ENCODE measurements at regions not wholly inside any gene's neighbourhood (a gene's known extent, or its start where the extent isn't known, plus 50 kb on each side); places are given as distances from the start of the nearest gene placed in this dataset.
"Not testable (repeated sequence)": the region's sequence is repeated elsewhere in the genome, so short reads cannot be mapped to it uniquely, and the experiment has no call there.

DNA sequence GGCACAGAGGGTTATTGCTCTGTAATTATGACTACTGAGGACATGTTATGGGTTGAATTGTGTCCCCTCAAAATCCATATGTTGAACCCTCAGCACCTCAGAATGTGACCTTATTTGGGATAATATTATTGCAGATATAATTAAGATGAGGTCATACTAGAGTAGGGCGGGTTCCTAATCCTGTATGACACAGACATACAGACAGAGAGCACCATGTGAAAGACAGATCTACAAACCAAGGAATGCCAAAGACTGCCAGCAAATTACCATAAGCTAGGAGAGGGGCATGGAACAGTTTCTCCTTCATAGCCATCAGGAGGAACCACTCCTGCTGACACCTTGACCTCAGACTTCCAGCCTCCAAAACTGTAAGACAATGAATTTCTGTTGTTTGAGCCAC, 115.2 kb upstream of the OTUD4 start:
- no peak for DNase-seq (ENCODE audit: low spot score)

DNA sequence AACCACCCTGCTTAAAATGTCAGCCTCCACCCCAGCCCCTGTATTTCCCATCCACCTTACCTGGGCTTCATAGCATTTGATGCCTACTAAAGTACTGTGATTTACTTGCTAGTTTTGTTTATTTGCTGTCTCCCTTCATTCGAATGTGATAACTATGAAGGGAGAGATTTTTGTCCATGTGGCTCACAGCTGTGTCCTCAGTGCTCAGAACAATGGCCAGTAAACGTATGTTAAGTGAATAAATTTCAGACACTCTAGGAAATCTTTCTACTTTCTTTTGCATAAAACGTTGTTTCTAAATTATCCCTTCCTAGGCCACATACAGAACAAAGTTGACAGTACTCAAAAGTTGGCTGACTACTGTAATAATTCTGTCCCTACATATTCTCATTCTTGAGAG, 114.7 kb upstream of the OTUD4 start:
- no peak for DNase-seq (ENCODE audit: low spot score)

DNA sequence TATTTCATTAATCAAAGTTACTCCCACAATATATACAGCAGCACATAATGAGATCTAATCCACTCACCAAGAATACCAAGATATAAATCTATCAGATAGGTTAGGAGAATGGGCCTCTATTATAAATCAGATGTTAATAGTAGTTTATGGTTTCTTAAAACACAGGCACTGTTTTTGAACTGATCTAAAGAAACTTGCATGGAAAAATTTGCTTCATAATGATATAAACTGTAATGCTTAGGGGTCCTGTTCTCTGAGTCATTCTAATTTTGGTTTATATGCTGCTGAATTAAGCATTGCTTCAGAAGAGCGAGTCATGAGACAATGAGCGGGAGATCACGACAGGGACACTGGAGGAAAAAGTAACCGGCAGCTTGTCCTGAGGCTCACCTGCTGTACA, 113.3 kb upstream of the OTUD4 start:
- no peak for DNase-seq (ENCODE audit: low spot score)

DNA sequence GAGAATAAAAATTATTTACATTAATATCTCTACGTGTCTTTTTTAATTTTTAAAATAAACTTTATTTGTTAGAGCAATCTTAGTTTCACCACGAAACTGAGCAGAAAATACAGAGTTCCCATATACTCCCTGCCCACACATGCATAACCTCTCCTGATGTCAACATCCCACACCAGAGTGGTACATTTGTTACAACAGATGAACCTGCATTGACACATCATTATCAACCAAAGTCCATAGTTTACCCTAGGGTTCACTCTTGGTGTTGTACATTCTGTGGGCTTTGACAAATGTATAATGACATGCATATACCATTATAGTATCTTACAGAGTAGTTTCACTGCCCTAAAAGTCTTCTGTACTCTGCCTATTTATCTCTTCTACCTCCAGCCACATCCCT, 110.6 kb upstream of the OTUD4 start:
- no peak for DNase-seq (ENCODE audit: low spot score)

DNA sequence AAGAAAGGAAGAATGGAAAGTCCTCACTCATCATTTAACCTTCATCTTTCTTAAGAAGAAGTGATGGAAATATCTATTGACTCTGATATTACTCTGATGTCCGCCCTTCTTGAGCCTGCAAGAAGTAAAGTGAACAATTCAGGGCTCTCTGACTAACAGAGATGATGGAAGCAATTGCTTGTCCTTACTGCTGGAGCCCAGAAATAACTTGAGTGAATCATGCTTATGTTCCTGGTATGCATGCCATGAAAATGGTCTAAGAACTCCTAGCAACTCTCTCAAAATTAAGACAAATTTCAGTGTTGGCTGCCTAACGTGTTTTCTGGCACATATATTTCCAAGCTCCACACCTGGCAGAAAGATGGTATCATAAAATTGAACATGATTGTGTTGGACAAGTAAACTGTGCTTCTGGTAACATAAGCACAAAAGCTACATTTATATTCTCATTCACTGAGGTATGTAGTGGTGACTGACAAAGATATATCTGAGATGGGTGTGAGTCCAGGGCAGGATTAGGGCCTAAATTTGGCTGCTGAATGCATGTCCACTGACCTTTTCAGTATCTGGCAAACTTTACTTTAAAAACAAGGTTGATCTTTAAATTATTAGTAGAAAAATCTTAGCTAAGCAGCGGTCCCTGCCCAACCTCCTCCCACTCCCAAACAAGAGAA, 109.2 kb upstream of the OTUD4 start:
- DNase-seq (ENCODE audit: low spot score) = no peak

DNA sequence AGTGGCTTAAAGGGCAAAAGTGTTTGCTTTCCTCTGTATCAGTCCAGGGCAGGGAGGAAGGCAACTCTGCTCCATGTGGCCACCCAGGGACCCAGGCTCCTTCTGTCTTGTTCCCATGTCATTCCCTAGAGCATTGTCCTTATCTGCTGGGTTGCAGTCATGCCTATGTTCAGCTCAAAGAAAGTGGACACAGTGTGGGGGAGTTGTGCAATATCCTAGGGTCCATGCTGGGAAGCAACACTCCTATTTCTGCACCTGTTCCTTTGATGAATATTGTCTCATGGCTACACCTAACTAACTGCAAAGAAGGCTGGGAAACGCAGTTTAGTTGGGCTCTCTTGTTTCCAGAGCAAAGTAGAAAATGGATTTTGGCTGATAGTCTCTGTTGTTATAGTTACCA, 107.0 kb upstream of the OTUD4 start:
- DNase-seq (ENCODE audit: low spot score) = no peak

DNA sequence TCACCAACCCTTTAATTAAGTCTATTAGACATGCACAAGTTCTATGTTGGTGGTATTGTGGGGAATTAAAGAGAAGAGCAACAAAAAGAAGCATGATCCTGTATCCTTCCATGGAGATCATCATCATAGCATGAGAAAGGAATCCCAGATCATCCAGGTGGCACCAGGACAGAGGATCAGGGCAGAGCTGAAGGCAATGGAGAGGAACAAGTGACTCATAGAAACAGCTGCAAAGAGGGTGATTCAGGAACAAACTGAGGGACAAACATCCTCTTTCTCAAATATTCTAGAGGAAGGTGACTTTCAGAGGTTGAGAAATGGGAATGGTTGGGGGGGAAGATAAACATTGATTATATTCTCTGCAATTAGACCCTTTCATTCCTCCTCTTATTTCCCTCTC, 105.5 kb upstream of the OTUD4 start:
- no peak for DNase-seq (ENCODE audit: low spot score)

DNA sequence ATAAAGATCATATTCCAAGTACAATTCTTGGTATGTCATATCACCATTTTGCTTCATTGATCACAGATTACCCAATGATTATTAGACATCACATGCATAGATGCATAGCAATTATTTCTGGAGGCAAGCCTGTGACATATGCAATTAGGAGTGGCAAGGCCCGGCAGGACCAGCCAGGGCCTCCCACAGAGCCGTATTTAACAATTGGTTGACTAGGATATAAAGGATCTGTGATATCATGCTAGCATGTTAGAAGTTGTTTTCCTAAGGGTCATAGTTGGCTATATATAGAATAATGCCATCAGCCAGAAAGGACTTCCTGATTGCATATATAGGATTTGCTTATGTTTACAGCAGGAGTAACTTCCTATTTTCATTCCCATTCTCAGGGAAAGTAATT, 103.5 kb upstream of the OTUD4 start:
- DNase-seq (ENCODE audit: low spot score) = no peak

DNA sequence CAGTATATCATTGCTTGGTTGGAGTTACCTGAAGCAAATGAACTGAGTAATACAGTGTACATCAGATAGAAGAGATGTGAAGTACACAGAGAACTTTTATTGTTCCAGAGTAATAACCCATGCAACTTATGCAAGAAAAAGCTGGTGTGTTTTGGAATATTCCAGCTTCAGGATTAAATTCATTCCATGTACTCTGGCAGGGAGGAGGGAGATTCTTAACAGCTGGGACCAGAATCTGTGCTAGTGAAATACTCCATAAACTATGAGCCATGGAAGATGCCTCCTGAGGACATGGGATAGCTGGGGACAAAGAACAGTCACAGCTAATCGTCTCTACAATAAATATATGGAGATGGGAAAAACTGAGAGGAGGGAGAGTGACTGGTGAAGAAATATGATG, 101.6 kb upstream of the OTUD4 start:
- no peak for DNase-seq (ENCODE audit: low spot score)

DNA sequence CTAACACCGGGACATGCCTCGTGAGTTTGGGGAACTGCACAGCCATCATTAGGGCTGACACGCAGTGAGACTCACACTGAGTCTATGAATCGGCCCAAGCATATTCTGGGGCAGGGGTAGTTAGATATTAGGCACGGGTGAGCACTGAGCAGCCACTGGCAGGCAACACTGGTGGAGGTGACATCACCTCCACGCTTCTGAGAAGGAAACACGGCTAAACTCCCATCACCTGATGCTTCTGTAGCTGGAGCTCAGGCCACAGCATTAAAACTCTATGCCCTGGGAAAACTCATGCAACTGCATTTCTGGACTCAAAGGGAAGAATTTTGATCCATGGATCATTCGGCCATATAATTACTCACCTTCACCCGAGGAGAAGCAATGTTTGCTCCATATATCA, 100.8 kb upstream of the OTUD4 start:
- no peak for DNase-seq (ENCODE audit: low spot score)

DNA sequence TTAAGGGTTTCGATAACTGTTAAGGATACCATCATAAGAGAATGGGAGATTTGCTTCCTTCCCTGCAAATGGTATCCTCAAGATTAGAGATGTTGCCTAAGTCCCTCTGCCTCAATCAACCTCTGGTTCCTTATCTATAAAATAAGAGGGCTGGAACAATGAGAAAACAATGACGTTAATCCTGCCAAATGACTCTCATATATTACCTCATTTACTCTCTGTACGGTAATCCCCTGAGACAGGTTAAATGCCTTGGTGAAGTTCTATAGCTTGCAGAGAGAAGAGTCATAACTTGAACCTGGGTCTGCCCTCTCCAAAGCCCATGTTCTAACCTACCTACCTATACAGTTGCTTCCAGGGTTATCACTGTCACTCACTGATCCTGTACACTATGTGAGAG, 100.2 kb upstream of the OTUD4 start:
- DNase-seq (ENCODE audit: low spot score) = no peak

DNA sequence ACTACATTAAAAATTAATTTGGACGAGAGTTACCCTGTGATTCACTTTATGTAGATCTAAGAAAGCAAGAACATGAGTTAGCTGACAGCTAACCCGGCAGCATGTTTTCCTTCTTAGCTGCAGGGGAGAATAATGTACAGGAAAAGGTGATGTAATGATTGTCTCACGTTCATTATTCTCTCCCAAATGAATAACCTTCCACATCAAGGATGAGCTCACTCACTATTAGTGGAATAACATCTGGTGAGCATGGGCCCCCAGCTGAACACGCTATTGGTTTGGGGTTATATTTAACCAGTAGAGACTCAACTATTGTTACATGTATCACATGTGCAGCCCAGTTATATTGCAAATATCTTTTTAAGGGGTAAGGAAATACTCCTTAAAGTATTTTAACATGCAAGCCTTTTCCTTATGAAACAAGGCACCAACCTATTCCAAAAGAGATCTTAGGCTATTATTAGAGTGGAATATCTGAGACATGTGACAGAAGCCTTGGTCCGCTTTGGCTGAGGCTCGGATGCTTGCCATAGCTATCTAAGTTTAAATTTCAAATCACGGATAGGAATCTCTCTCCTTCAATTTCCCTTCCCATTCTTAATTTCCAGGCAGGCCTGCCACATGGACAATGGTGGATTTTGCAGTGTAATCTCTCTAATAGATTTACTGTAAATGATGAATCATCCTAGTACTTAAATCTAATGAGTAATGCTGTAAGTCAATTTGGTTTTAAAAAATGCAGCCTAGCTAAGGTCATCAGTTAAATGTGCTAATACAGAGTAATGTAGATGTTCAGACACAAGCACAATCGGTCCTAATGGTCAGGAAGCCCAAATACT, 99.0 kb upstream of the OTUD4 start:
- no peak for DNase-seq (ENCODE audit: low spot score)

DNA sequence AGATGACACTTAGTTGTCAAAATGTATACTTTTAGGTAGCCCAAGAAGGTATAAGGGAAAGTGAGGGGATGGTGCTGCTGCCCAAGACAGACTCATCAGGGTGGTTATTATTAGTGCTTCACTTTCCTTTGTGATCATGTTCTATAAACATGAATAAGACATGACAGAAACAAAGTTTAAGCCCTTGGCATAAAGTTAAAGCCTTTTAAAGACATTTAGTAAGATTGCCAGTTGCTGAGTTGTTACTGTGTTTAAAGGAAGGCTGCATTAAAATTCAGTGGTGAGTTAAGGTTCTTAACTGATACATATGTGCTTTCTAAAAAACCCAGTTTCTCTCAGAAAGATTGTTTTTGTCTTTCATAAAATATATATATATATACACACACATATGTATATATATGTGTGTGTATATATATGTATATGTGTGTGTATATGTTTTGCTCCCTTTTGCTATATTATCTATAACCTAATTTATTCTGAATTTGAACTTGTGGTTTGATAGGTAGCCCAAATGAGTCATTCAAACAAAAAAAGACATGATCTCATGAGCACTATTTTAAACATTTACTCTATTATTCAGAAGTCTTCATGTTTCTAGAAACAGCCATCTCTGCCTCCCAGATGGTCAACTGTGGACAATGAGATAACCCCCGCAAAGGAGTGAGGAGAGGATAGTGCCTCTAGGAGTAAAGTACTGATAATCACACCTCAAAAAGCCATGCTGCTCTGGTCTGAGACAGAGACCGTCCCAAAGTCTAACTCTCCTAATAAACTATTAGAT, 98.1 kb upstream of the OTUD4 start:
- no peak for DNase-seq (ENCODE audit: low spot score)

DNA sequence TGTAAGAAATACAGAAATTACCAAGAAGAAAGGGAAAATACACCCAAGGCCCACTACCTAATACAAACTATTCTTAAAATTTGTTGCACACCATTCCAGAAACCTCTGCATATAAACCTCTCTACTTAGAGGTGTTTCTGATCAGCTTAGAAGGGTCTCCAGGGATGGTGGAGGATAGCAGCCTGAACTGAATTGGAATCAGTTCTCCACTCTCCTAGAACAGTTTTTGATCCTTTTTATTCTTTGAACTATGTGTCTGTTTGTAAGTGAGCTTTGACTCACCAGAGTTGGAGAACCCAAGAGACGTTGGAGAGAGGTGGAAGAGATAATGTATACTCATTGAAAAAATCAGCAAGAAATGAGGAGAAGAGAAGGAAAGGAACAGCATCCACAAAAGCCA, 96.6 kb upstream of the OTUD4 start:
- DNase-seq (ENCODE audit: low spot score) = no peak

DNA sequence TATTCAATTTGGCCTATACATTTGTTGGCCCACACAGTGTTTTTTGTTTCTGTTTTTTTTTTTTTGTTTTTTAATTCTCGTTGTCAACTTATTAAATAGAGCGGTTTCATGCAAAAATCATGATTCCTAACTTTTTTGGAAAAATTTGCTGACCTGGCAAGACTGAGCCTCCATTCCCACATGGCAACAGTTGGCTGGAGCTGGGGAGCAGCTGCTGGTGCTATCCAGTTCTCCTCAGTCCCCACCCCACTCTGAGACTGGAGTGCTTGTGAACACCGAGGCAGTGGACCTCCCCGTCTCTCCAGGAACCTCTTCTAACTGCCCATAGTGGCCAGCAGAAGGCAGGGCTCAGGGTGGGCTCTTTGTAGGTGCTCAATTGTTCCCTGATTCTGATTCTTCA, 95.7 kb upstream of the OTUD4 start:
- no peak for DNase-seq (ENCODE audit: low spot score)

DNA sequence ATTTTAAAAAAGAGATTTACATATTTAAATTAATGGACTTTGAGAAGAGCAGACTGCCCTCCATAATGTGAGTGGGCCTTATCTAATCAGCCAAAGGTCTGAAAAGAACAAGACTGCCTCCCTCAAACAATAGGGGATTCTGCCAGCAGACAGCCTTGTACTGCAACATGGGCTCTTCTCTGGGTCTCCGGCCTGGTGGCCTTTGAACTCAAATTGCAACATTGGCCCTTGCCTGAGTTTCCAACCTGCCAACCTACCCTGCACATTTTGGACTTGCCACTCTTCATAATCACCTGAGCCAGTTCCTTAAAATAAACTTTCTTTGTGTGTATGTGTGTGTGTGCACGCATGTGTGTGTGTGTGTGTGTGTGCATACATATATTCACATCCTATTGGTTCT, 90.8 kb upstream of the OTUD4 start:
- DNase-seq (ENCODE audit: low spot score) = no peak

DNA sequence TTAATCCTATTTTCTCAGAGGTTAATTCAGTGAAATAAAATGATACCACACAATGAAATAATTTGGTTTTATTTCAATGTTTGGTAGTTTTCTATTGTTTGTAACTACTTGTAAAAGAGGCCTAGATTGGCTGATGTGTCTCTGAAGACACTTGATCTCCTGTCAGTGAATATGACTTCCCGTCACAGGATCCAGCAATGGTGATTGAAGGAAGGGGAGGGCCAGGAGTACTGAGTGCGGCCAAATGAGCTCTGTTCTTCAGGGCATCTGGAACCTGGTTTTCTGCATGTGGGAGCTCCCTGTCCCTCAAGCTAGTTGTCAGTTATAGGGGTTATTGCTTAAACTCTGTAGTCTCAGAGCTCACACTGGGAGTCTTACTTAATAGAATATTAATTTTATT, 86.5 kb upstream of the OTUD4 start:
- DNase-seq (ENCODE audit: low spot score) = no peak

DNA sequence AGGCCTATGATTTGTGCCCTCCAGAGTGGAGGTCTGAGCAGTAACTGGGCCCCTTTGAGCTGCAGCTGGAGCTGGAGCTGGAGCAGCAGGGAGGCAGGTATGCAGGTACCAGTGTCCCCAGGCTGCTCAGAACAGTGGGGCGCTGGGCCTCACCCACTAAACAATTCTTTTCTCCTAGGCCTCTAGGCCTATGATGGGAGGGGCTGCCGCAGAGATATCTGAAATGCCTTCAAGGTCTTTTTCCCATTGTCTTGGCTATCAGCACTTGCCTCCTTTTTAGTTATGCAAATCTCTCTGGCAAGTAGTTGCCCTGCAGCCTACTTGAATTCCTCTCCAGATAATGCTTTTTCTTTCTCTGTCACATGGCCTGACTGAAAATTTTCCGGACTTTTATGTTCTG, 79.7 kb upstream of the OTUD4 start:
- no peak for DNase-seq (ENCODE audit: low spot score)

DNA sequence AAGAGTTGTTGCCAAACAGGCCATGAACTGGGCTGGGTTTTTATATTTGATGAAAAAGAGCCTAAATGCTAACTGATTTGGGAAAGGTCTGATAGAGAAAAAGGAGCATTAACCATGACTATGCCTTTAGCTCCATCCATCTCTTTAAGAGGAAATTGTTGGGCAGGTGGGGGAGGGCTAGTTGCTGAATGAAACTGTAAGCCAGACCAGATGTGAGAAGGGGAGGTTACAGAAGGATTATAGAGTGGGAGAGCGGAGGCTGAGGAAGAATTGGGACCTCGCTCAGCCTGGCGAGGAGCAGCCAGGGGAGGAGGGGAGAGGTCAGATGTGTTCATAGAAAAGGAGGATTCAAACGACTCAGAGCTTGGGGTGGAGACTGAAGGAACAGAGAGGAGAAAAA, 74.9 kb upstream of the OTUD4 start:
- not testable (repeated sequence) for DNase-seq (ENCODE audit: low spot score)

DNA sequence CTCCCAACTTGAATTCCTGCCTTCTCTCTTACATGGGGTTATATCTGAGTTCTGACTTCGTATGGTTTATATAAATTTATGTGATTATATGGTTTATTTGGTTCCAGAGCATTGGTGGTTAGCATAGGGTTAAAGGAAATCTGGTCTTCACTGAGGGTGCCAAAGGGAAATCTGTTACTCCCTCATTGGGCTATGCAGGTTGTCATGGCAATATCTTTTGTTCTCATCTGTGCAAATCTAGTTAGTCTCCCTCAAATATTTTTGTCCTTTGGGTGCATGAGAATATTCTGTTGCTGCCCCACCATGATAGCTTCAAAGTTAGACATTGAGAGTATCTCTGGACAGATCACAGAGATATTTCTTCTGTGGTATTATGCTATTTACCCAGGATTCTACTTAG, 71.8 kb upstream of the OTUD4 start:
- DNase-seq (ENCODE audit: low spot score) = peak; percentile 32

DNA sequence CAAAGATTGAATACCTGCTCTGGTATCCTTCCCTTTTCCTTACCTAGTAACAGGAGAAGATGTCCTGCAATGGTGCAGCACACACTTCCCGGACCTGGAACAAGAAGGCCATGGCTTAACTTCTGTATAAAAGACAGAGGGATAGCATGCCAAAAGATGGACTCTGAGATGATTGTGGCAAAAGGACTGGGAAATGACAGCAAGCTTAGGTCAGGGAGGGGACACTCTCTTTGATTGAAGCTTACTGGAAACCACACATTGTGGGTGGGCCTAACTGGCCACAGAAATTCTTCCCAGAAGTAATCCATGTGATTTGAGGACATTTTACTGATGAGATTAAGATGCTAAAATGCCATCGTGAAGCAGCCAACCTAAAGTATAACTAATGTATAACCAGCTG, 71.0 kb upstream of the OTUD4 start:
- DNase-seq (ENCODE audit: low spot score) = no peak

DNA sequence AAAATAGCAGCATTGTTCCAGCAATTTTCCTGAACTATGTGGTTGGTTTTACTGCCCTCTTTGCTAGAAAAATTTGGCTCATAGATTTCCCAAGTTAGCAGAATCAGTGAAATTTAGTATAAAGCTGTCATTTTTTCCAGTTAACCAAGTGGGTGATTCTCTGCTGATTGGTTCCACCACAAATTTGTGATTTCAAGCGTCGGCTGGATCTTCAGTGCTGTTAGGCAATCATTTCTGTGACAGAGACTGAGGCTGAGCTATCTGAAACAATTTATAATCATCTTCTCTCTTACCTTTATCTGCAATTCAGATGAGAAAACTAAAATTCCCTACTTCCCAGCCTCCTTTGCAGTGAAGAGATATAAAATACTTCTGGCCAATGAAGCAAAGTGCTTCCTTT, 68.6 kb upstream of the OTUD4 start:
- DNase-seq (ENCODE audit: low spot score) = no peak

DNA sequence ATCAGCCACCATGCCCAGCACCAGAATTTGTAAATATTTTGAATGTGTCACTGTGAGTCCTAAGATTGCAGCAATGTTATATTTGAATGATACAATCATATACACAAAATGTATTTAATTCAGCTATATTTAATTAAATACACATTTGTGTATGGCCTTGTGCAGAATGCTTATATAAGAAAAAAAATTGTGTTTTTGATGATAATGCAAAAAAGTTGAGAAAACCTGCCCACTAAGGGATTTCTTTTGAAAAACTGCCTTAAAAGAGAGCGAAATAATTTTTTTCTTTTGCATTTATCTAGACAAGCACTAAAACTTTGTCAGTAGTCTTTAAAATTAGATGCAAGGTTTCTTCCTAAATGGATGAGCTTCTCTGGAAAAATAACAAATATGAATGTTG, 68.1 kb upstream of the OTUD4 start:
- DNase-seq (ENCODE audit: low spot score) = no peak
